ENCODE measurements at regions not wholly inside any gene's neighbourhood (a gene's known extent, or its start where the extent isn't known, plus 50 kb on each side); places are given as distances from the start of the nearest gene placed in this dataset.

- TF ChIP-seq AFF4 (CRISPR knock-in tag; IDR thresholded peaks at IDR 0.05): no peak
- no peak for TF ChIP-seq ZBTB40 (IDR thresholded peaks at IDR 0.05)
- TF ChIP-seq ZBTB40 (CRISPR knock-in tag; IDR thresholded peaks at IDR 0.05): no peak
- TF ChIP-seq ELF1 (tag; IDR thresholded peaks at IDR 0.05): no peak
- no peak for TF ChIP-seq DMBX1 (CRISPR knock-in tag; IDR thresholded peaks at IDR 0.05; ENCODE audit: borderline replicate concordance)
- TF ChIP-seq ZNF124 (CRISPR knock-in tag; IDR thresholded peaks at IDR 0.05): no peak
- no peak for TF ChIP-seq ZNF146 (CRISPR knock-in tag; IDR thresholded peaks at IDR 0.05; ENCODE audit: unreplicated experiment)
- no peak for TF ChIP-seq SRSF3 (IDR thresholded peaks at IDR 0.05; ENCODE audit: insufficient read depth, low read length)
- TF ChIP-seq HNRNPLL (IDR thresholded peaks at IDR 0.05; ENCODE audit: low read depth, low read length, poor library complexity, severe bottlenecking): peak; percentile 55
- TF ChIP-seq CBFA2T3 (IDR thresholded peaks at IDR 0.05): no peak
- TF ChIP-seq EP300 (IDR thresholded peaks at IDR 0.05; ENCODE audit: low read length): peak; percentile 11; the same call in 1 of the 2 replicates
- no peak for TF ChIP-seq XRCC4 (IDR thresholded peaks at IDR 0.05; ENCODE audit: extremely low read depth, insufficient read depth, insufficient read length)
- peak; percentile 20; the same call in 1 of the 2 replicates for TF ChIP-seq CREB1 (IDR thresholded peaks at IDR 0.05)
- TF ChIP-seq CREB1 (CRISPR knock-in tag; IDR thresholded peaks at IDR 0.05): no peak
- no peak for TF ChIP-seq RBM22 (IDR thresholded peaks at IDR 0.05; ENCODE audit: low read depth, low read length, poor library complexity, severe bottlenecking)
These were observed 284.4 kb downstream of the ZEB1 start (continued) for GRCh38 chr10:31603235-31604087.
